Peyer's patch (tissue), 4 donors: ENCODE measurements at regions not wholly inside any gene's neighbourhood (a gene's known extent, or its start where the extent isn't known, plus 50 kb on each side); places are given as distances from the start of the nearest gene placed in this dataset.

Experiments
- POLR2A ChIP-seq, 2 donors: fragments of 450-650 bp; IDR thresholded peaks; one replicate each; pipeline ENCODE4 v1.5.1; 2017; ENCODE audit warnings: antibody characterized with exemption in 2 of 2, mild to moderate bottlenecking in 2 of 2, moderate library complexity in 2 of 2
- TF ChIP-seq, protein P1 (sequence below), 6 experiments: fragments of 450-650 bp in 4 of 6; fragments of 200-600 bp in 2 of 6; sonication (generic) in 1 of 6; IDR thresholded peaks; one replicate each; pipeline ENCODE4 v1.5.1; 2017 to 2019; ENCODE audit warnings: antibody characterized with exemption in 6 of 6, mild to moderate bottlenecking in 3 of 6, moderate library complexity in 1 of 6

DNA sequence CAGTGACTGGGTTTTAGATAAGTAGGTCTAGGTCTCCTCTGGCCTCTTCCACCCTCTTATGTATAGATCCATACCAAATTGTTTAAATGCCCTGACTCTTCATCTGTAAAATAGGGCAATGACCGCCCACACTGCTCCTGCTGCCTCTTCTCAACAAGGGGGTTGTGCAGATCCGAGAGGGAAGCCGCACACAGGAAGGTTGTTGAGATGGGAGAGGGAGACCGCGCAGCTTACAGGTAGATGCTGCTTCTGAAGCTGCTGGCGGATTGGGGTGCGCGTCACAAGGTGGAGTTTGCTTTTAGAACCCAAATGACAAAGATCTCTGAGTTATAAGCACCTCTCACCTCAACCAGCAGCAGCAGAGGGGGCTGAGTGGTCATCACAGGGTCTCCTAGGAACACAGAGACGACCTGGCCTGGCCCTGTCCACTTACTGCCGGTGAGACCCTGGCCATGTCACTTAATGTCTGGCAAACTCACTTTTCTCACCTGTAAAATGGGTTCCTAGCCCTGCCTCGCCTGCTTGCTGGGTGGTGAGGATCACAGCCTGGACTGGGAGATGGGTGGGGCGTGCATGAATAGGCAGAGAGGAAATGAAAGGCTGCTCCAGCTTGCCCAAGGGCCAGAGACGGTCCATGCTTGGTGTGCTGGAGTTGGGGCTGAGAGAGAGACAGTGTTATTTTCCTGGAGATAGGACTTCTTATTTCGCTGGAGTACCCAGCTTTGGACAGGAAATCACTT, 251.3 kb downstream of the EIPR1 start:
- TF ChIP-seq, protein P1, sequence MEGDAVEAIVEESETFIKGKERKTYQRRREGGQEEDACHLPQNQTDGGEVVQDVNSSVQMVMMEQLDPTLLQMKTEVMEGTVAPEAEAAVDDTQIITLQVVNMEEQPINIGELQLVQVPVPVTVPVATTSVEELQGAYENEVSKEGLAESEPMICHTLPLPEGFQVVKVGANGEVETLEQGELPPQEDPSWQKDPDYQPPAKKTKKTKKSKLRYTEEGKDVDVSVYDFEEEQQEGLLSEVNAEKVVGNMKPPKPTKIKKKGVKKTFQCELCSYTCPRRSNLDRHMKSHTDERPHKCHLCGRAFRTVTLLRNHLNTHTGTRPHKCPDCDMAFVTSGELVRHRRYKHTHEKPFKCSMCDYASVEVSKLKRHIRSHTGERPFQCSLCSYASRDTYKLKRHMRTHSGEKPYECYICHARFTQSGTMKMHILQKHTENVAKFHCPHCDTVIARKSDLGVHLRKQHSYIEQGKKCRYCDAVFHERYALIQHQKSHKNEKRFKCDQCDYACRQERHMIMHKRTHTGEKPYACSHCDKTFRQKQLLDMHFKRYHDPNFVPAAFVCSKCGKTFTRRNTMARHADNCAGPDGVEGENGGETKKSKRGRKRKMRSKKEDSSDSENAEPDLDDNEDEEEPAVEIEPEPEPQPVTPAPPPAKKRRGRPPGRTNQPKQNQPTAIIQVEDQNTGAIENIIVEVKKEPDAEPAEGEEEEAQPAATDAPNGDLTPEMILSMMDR (IDR thresholded peaks at IDR 0.05) = no peak
- TF ChIP-seq POLR2A (IDR thresholded peaks at IDR 0.05) = no peak
